OCI-LY7 (cell line): ENCODE measurements at regions not wholly inside any gene's neighbourhood (a gene's known extent, or its start where the extent isn't known, plus 50 kb on each side); places are given as distances from the start of the nearest gene placed in this dataset.

Experiments
- BruUV-seq: library from RNA; stranded (reverse); fragments of 400-500 nt; replicated peaks from 2 replicates; lab custom pipeline; 2021; lab: Mats Ljungman, UMichigan
- CTCF ChIA-PET: fragments of 300-600 bp; sonication (Branson Sonifier 250); formaldehyde crosslinking; loops from one replicate; lab custom pipeline; 2022; ENCODE audit warnings: antibody characterized with exemption; ENCODE audit not compliant: unreplicated experiment; lab: Charles Lee
- POLR2A ChIA-PET: fragments of 300-600 bp; sonication (Branson Sonifier 250); formaldehyde crosslinking; loops from one replicate; lab custom pipeline; 2022; ENCODE audit warnings: antibody characterized with exemption; lab: Charles Lee
- DNase-seq: peaks from one replicate; pipeline ENCODE4 v3.0.0-alpha.2; 2015; ENCODE audit warnings: low spot score
- H2AFZ ChIP-seq: fragments of 200-600 bp; sonication (generic), shearing (Covaris generic); 2 replicates; pipeline ENCODE4 v1.6.1; 2014; ENCODE audit warnings: mild to moderate bottlenecking, antibody characterized with exemption, low read length, moderate library complexity
- H3K27ac ChIP-seq: fragments of 200-600 bp; sonication (generic); 2 replicates; pipeline ENCODE4 v1.5.1; 2014; ENCODE audit warnings: mixed run types, low read depth, mild to moderate bottlenecking, moderate library complexity, low read length, inconsistent platforms; ENCODE audit not compliant: poor library complexity, severe bottlenecking
- H3K36me3 ChIP-seq: fragments of 200-600 bp; sonication (generic); 2 replicates; pipeline ENCODE4 v1.6.1; 2014; ENCODE audit warnings: mild to moderate bottlenecking, antibody characterized with exemption, low read length, moderate library complexity, mixed read lengths; ENCODE audit not compliant: insufficient read depth
- H3K4me1 ChIP-seq: fragments of 200-600 bp; sonication (generic); 2 replicates; pipeline ENCODE4 v1.5.1; 2014; ENCODE audit warnings: mild to moderate bottlenecking, low read length; ENCODE audit not compliant: insufficient read depth, poor library complexity, severe bottlenecking
- H3K4me2 ChIP-seq: fragments of 200-600 bp; sonication (generic); 2 replicates; pipeline ENCODE4 v1.6.1; 2014; ENCODE audit warnings: mild to moderate bottlenecking, low read length
- H3K4me3 ChIP-seq: fragments of 200-600 bp; sonication (generic); 2 replicates; pipeline ENCODE4 v1.5.1; 2014; ENCODE audit warnings: mild to moderate bottlenecking, low read depth, low read length; ENCODE audit not compliant: poor library complexity, severe bottlenecking
- H3K79me2 ChIP-seq: fragments of 200-600 bp; sonication (generic); 2 replicates; pipeline ENCODE4 v1.6.1; 2016; ENCODE audit warnings: low read depth, mild to moderate bottlenecking, low read length, moderate library complexity, mixed read lengths; ENCODE audit not compliant: insufficient read depth
- H3K9me2 ChIP-seq: fragments of 200-600 bp; sonication (generic); 2 replicates; pipeline ENCODE4 v1.6.1; 2016; ENCODE audit warnings: mild to moderate bottlenecking, low read length, mixed read lengths; ENCODE audit not compliant: insufficient read depth
- H3K9me3 ChIP-seq: fragments of 200-600 bp; sonication (generic); 2 replicates; pipeline ENCODE4 v1.6.1; 2014; ENCODE audit warnings: mild to moderate bottlenecking, mixed run types, low read length, mixed read lengths
- H4K20me1 ChIP-seq: fragments of 200-600 bp; sonication (generic); 2 replicates; pipeline ENCODE4 v1.6.1; 2014; ENCODE audit warnings: mild to moderate bottlenecking, antibody characterized with exemption, low read length, moderate library complexity, mixed read lengths; ENCODE audit not compliant: insufficient read depth
- EZH2phosphoT487 ChIP-seq: fragments of 200-600 bp; sonication (generic); IDR thresholded peaks from 2 replicates; pipeline ENCODE4 v1.6.1; 2018; ENCODE audit warnings: low read depth, borderline replicate concordance, mild to moderate bottlenecking, mixed run types, antibody characterized with exemption, low read length, moderate library complexity, mixed read lengths
- intact Hi-C: fragments of 100-400 bp; cut with micrococcal nuclease; formaldehyde crosslinking; loops from one replicate; pipeline ENCODE4 v1.10.0; 2022; ENCODE audit not compliant: unreplicated experiment
- TF ChIP-seq, protein P1 (sequence below): fragments of 200-600 bp; sonication (generic); conservative IDR thresholded peaks from 2 replicates; pipeline ENCODE4 v1.5.1; 2014; ENCODE audit warnings: mild to moderate bottlenecking, antibody characterized with exemption, low read length, moderate library complexity, mixed read lengths

DNA sequence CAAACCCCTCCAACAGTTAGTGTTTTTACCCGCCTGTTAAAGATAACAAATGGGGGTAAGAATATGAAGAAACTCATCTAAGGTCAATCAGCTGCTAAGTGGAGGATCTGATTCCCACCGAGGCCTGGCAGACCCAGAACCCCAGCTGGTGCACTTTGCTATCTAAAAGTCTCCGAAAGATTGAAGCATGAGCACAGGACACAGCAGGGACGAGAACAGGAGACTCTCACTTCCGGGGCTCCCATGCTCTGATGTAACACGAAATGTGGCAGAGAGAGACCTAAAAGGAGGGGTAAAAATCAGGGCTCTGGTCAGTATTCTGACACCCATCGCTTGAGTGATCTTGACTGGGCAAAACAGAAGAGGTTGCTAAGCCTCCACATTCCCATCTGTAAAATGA lies 119.7 kb downstream of the PDCL3 start:
- Histone ChIP-seq H3K9me3 (no peaks in the 10 kb centered on the region), H4K20me1 (no peaks in the 10 kb centered on the region), H3K4me2 (no peak overlapping the region), H2AFZ (no peak overlapping the region), H3K79me2 (no peaks in the 10 kb centered on the region), H3K4me1 (no peaks in the 10 kb centered on the region), H3K36me3 (no peaks in the 10 kb centered on the region), H3K9me2 (no peaks in the 10 kb centered on the region), H3K4me3 (no peak overlapping the region), H3K27ac (no peak overlapping the region)
- intact Hi-C loops: no loop called here
- CTCF ChIA-PET: no interaction called here
- POLR2A ChIA-PET: no interaction called here
- no peak for DNase-seq
- BruUV-seq: no TSS peak
- TF ChIP-seq EZH2phosphoT487: no peak
- TF ChIP-seq, protein P1, sequence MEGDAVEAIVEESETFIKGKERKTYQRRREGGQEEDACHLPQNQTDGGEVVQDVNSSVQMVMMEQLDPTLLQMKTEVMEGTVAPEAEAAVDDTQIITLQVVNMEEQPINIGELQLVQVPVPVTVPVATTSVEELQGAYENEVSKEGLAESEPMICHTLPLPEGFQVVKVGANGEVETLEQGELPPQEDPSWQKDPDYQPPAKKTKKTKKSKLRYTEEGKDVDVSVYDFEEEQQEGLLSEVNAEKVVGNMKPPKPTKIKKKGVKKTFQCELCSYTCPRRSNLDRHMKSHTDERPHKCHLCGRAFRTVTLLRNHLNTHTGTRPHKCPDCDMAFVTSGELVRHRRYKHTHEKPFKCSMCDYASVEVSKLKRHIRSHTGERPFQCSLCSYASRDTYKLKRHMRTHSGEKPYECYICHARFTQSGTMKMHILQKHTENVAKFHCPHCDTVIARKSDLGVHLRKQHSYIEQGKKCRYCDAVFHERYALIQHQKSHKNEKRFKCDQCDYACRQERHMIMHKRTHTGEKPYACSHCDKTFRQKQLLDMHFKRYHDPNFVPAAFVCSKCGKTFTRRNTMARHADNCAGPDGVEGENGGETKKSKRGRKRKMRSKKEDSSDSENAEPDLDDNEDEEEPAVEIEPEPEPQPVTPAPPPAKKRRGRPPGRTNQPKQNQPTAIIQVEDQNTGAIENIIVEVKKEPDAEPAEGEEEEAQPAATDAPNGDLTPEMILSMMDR: no peak

DNA sequence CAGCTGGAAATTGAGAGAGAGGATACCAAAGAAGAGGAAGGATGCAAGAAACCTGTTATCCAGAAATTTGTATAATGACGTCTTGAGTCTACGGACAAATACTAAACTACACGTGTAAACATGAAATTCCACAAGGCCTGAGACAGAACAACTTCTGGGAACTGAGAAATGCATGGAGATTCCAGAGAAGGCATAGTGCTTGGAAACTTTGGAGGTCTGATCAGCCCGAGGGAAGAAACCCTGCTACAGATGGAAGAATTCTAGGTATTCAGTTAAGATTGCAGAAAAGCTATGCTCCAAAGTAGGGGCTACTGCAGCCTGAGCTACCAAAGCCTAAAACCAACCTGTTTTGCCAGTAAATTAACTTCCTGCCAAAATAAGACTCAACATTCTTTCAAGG lies 120.4 kb downstream of the PDCL3 start:
- Histone ChIP-seq H3K4me3 (no peak overlapping the region), H3K9me3 (no peaks in the 10 kb centered on the region), H2AFZ (no peak overlapping the region), H3K27ac (no peak overlapping the region), H3K79me2 (no peaks in the 10 kb centered on the region), H4K20me1 (no peaks in the 10 kb centered on the region), H3K36me3 (no peaks in the 10 kb centered on the region), H3K4me2 (no peak overlapping the region), H3K4me1 (no peaks in the 10 kb centered on the region), H3K9me2 (no peaks in the 10 kb centered on the region)
- POLR2A ChIA-PET: no interaction called here
- TF ChIP-seq, protein P1: no peak
- TF ChIP-seq EZH2phosphoT487: no peak
- BruUV-seq: no TSS peak
- CTCF ChIA-PET: no interaction called here
- intact Hi-C loops: no loop called here
- no peak for DNase-seq

DNA sequence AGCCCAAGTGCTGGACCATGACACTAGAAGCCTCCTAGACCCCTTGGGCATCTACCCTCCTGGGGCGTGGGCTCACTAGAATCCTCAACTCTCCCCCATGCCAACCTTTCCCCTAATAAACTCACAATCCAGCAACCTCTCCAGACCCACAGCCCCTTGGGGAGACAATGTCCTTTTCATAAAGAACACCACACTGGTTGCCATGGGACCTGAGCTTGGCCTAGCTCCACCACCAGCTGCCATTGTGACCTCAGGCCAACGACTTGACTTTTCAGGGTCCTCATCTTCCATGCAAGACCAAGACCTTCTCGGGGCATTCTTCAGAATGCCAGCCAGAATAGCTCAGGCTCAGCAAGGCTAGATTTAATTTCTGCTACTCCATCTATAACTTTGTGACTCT lies 128.1 kb upstream of the NPAS2 start:
- Histone ChIP-seq H3K9me3 (no peaks in the 10 kb centered on the region), H3K79me2 (no peaks in the 10 kb centered on the region), H3K9me2 (no peaks in the 10 kb centered on the region), H2AFZ (no peak overlapping the region), H4K20me1 (no peaks in the 10 kb centered on the region), H3K4me2 (no peak overlapping the region), H3K27ac (no peak overlapping the region), H3K36me3 (no peaks in the 10 kb centered on the region), H3K4me3 (no peak overlapping the region), H3K4me1 (no peaks in the 10 kb centered on the region)
- ChIA-PET POLR2A (no interaction called here), CTCF (no interaction called here)
- intact Hi-C loops: no loop called here
- no peak for TF ChIP-seq EZH2phosphoT487
- TF ChIP-seq, protein P1: no peak
- DNase-seq: no peak
- BruUV-seq: no TSS peak
